Testis (tissue), 2 donors: ENCODE measurements at regions not wholly inside any gene's neighbourhood (a gene's known extent, or its start where the extent isn't known, plus 50 kb on each side); places are given as distances from the start of the nearest gene placed in this dataset.

Source experiments
- DNase-seq: peaks from one replicate; pipeline ENCODE4 v3.0.0-alpha.2; 2019
- H3K27ac ChIP-seq, 2 donors: fragments of 200-600 bp; sonication (generic); one replicate each; pipeline ENCODE4 v1.5.1; 2019
- H3K27me3 ChIP-seq: fragments of 200-600 bp; sonication (generic); one replicate; pipeline ENCODE4 v1.5.1; 2019
- H3K36me3 ChIP-seq: fragments of 200-600 bp; sonication (generic); one replicate; pipeline ENCODE4 v1.5.1; 2017; ENCODE audit warnings: low read depth; ENCODE audit errors: missing control alignments
- H3K4me1 ChIP-seq: fragments of 200-600 bp; sonication (generic); one replicate; pipeline ENCODE4 v1.5.1; 2019
- H3K4me3 ChIP-seq, 2 donors: fragments of 200-600 bp; sonication (generic); one replicate each; pipeline ENCODE4 v1.5.1; 2017 to 2019
- H3K9me3 ChIP-seq: fragments of 200-600 bp; sonication (generic); one replicate; pipeline ENCODE4 v1.5.1; 2017
- POLR2A ChIP-seq: fragments of 450-650 bp; IDR thresholded peaks from one replicate; pipeline ENCODE4 v1.6.1; 2017; ENCODE audit warnings: antibody characterized with exemption, mild to moderate bottlenecking, moderate library complexity
- WGBS, 2 donors: methylation state at CpG; one replicate each; pipeline ENCODE4 v1.1.5; 2018; 5-methylcytosine and 5-hydroxymethylcytosine counted together
- intact Hi-C: fragments of 100-400 bp; cut with DNase I; formaldehyde crosslinking; loops from one replicate; pipeline ENCODE4 v1.15.1; 2023; ENCODE audit warnings: low total_unique reads
- TF ChIP-seq, protein P1 (sequence below), 3 experiments: fragments of 450-650 bp in 2 of 3; fragments of 200-600 bp in 1 of 3; sonication (generic) in 1 of 3; IDR thresholded peaks; one replicate each; pipeline ENCODE4 v1.5.1; 2016 to 2019; ENCODE audit warnings: antibody characterized with exemption in 3 of 3, mild to moderate bottlenecking in 2 of 3, moderate library complexity in 1 of 3

DNA sequence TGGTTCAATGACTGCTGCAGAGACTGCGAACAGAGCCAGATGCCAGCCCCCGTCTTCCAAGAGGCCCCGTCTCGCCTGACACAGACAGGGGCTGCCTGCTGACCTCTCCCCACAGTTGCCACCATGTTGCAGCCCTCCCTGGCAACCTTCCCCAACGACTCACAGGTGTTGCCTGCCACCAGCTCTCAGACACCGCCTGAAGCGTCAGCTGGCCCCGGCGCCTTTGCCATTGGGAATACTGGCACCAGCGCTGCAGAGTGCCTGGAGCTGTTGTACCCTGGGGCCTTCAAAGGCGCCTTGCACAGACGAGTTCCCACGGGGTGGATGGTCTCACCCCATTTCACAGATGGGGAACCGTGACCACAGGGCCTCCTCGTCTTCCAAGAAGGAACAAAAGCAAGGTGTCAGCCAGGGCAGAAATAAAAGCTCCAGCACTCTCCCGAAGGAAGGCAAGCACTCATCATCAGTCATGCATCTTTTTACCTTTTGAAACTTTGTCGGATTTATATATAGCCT is 167.0 kb downstream of the ADSS2 start:
- DNase-seq, result no peak
- H3K9me3 ChIP-seq, result no peaks in the 10 kb centered on the region
- H3K36me3 ChIP-seq, result no peaks in the 10 kb centered on the region
- TF ChIP-seq, protein P1, sequence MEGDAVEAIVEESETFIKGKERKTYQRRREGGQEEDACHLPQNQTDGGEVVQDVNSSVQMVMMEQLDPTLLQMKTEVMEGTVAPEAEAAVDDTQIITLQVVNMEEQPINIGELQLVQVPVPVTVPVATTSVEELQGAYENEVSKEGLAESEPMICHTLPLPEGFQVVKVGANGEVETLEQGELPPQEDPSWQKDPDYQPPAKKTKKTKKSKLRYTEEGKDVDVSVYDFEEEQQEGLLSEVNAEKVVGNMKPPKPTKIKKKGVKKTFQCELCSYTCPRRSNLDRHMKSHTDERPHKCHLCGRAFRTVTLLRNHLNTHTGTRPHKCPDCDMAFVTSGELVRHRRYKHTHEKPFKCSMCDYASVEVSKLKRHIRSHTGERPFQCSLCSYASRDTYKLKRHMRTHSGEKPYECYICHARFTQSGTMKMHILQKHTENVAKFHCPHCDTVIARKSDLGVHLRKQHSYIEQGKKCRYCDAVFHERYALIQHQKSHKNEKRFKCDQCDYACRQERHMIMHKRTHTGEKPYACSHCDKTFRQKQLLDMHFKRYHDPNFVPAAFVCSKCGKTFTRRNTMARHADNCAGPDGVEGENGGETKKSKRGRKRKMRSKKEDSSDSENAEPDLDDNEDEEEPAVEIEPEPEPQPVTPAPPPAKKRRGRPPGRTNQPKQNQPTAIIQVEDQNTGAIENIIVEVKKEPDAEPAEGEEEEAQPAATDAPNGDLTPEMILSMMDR (IDR thresholded peaks at IDR 0.05), result no peak
- no peak for TF ChIP-seq POLR2A
- H3K4me3 ChIP-seq, result no peak overlapping the region
- WGBS, 2 donors, result 97% methylated on average over 16 to 17 of the region's 17 CpGs
- intact Hi-C loops, result no loop called here
- no peaks in the 10 kb centered on the region for H3K27me3 ChIP-seq
- no peaks in the 10 kb centered on the region for H3K4me1 ChIP-seq
- no peak overlapping the region for H3K27ac ChIP-seq

DNA sequence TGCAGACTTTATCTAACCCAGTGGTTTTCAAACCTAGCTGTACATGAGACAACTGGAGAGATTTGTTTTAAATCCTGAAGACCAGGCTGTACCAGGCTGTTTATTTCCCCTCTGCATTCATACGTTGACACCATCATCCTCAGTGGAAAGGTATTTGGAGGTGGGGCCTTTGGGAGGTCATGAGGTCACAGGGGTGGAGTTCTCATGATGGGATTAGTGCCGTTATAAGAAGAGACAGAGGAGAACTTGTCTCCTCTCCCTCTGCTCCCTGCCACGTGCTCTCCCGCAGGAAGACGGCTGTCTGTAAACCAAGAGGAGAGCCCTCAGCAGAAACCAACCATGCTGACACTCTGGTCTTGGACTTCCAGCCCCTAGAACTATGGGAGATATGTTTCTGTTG is 165.4 kb downstream of the ADSS2 start:
- TF ChIP-seq, protein P1 (IDR thresholded peaks at IDR 0.05), result no peak
- no peak for TF ChIP-seq POLR2A
- H3K4me3 ChIP-seq, result no peak overlapping the region
- WGBS, 2 donors, result 87 to 96% methylated on average over 5 of the region's 5 CpGs
- no peak overlapping the region for H3K27ac ChIP-seq
- H3K36me3 ChIP-seq, result no peaks in the 10 kb centered on the region
- no peaks in the 10 kb centered on the region for H3K4me1 ChIP-seq
- no peak for DNase-seq
- H3K9me3 ChIP-seq, result no peaks in the 10 kb centered on the region
- intact Hi-C loops, result no loop called here
- no peaks in the 10 kb centered on the region for H3K27me3 ChIP-seq

DNA sequence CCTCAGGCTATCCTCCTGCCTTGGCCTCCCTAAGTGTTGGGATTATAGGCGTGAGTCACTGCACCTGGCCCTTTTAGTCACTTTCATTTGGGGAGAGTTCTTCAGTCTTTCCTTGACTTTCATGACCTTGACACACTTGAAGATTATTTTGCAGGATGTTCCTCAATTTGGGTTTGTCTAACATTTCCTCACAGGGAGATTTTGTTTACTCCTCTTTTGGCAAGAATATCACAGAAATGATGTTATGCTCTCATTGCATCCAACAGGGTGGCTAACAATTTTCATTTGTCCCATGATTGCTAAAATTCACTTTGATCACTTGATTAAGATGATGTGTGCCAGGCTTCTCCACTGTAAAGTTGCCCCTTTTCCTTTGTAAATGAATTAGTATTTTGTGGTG is 164.0 kb downstream of the ADSS2 start:
- no peak for DNase-seq
- Histone ChIP-seq H3K36me3 (no peaks in the 10 kb centered on the region), H3K27me3 (no peaks in the 10 kb centered on the region), H3K4me1 (no peaks in the 10 kb centered on the region), H3K9me3 (no peaks in the 10 kb centered on the region), H3K27ac (no peak overlapping the region), H3K4me3 (no peak overlapping the region)
- intact Hi-C loops, result no loop called here
- no peak for TF ChIP-seq POLR2A
- TF ChIP-seq, protein P1 (IDR thresholded peaks at IDR 0.05), result no peak
- 17 to 63% methylated on average over 1 of the region's 1 CpG for WGBS, 2 donors

DNA sequence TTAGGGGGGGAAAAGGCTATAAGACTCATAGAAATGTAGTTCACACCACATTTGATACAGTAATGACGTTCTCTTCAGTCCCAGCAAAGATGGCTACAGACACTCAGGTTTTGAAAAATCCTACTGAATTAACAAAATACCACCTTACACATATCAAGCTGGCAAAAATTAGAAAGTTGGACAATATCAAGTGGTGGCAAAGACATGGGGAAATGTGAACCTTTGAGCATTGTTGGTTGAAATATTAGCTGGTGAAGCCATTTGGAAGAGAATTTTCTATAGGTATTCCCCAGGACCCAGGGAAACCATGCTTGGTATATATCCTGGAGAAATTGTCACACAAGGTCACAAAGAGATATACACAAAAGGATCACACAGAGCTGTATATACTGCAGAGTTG is 163.0 kb downstream of the ADSS2 start:
- H3K4me3 ChIP-seq, result no peak overlapping the region
- WGBS, 2 donors, result 85 to 91% methylated on average over 1 of the region's 1 CpG
- no peaks in the 10 kb centered on the region for H3K27me3 ChIP-seq
- H3K36me3 ChIP-seq, result no peaks in the 10 kb centered on the region
- intact Hi-C loops, result no loop called here
- H3K4me1 ChIP-seq, result no peaks in the 10 kb centered on the region
- no peak for DNase-seq
- no peak overlapping the region for H3K27ac ChIP-seq
- TF ChIP-seq, protein P1 (IDR thresholded peaks at IDR 0.05), result no peak
- TF ChIP-seq POLR2A, result no peak
- H3K9me3 ChIP-seq, result no peaks in the 10 kb centered on the region

DNA sequence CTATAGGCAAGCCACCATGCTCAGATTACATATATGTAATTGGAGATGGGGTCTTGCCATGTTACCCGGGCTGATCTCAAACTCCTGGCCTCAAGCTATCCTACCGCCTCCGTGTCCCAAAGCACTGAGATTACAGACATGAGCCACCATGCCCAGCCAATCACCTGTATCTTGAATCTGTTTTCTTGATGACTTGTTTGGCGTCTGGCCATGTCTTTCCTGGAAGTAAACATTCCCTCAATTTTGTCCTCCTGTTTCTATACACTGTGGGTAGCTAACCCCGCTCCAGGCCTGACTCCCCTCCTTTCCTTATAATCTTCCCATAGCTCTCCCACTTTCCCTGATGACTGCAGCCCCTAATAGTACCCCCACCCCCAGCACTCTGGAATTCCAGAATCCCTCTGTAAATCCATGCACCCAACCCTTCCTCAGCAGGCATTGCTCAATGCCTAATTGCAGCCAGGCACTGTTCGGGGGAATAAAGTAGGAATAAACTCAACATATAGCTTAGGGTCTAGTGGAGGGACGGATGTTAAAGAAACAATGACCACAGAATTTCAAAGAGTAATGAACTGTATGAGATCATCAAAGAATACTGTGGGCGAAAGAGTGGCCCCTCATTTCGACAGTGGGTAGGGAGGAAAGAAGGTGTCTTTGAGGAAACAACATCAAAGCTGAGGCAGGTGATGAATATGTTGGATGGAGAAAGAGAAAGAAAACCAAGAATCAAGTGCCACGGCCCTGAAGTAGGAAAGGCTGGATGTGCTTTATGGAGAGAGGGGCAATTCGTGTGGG is 161.5 kb downstream of the ADSS2 start:
- no peaks in the 10 kb centered on the region for H3K36me3 ChIP-seq
- 92 to 93% methylated on average over 11 of the region's 11 CpGs for WGBS, 2 donors
- no peak overlapping the region for H3K4me3 ChIP-seq
- H3K27me3 ChIP-seq, result no peaks in the 10 kb centered on the region
- H3K27ac ChIP-seq, result no peak overlapping the region
- no peak for TF ChIP-seq POLR2A
- TF ChIP-seq, protein P1 (IDR thresholded peaks at IDR 0.05), result no peak
- no peaks in the 10 kb centered on the region for H3K4me1 ChIP-seq
- intact Hi-C loops, result no loop called here
- no peaks in the 10 kb centered on the region for H3K9me3 ChIP-seq
- DNase-seq, result no peak
